ENCODE measurements at regions not wholly inside any gene's neighbourhood (a gene's known extent, or its start where the extent isn't known, plus 50 kb on each side); places are given as distances from the start of the nearest gene placed in this dataset.

GRCh38 chr12:111124183-111124582, 203.8 kb upstream of the MYL2 start:
- no peaks in the 10 kb centered on the region for H3K79me2 ChIP-seq
- H2AFZ ChIP-seq, result no peak overlapping the region
- no peak for TF ChIP-seq CTCF (IDR thresholded peaks at IDR 0.05)
- no peak overlapping the region for H3K27ac ChIP-seq
- H3K4me2 ChIP-seq (ENCODE audit: low read length), result no peak overlapping the region
- no peak overlapping the region for H3K4me3 ChIP-seq (ENCODE audit: low read depth, low read length)
- no peak overlapping the region for H3K9ac ChIP-seq
- no peaks in the 10 kb centered on the region for H3K36me3 ChIP-seq (ENCODE audit: control insufficient read depth, insufficient read depth, low read length)
- no peaks in the 10 kb centered on the region for H3K9me3 ChIP-seq (ENCODE audit: control insufficient read depth, low read length)
- H3K27me3 ChIP-seq (ENCODE audit: control insufficient read depth, insufficient read depth, low read length), result no peaks in the 10 kb centered on the region
- H3K4me1 ChIP-seq, result no peaks in the 10 kb centered on the region

GRCh38 chr12:111123390-111123789, 203.0 kb upstream of the MYL2 start:
- Histone ChIP-seq H3K79me2 (no peaks in the 10 kb centered on the region), H3K27me3 (ENCODE audit: control insufficient read depth, insufficient read depth, low read length) (no peaks in the 10 kb centered on the region), H3K4me3 (ENCODE audit: low read depth, low read length) (no peak overlapping the region), H3K4me1 (no peaks in the 10 kb centered on the region), H2AFZ (no peak overlapping the region), H3K4me2 (ENCODE audit: low read length) (no peak overlapping the region), H3K36me3 (ENCODE audit: control insufficient read depth, insufficient read depth, low read length) (no peaks in the 10 kb centered on the region), H3K27ac (no peak overlapping the region), H3K9me3 (ENCODE audit: control insufficient read depth, low read length) (no peaks in the 10 kb centered on the region), H3K9ac (no peak overlapping the region)
- TF ChIP-seq CTCF (IDR thresholded peaks at IDR 0.05), result no peak

- TF ChIP-seq CTCF (IDR thresholded peaks at IDR 0.05), result no peak
- no peak overlapping the region for H3K4me3 ChIP-seq (ENCODE audit: low read depth, low read length)
- no peaks in the 10 kb centered on the region for H3K27me3 ChIP-seq (ENCODE audit: control insufficient read depth, insufficient read depth, low read length)
- H3K4me1 ChIP-seq, result no peaks in the 10 kb centered on the region
- no peaks in the 10 kb centered on the region for H3K79me2 ChIP-seq
- H3K36me3 ChIP-seq (ENCODE audit: control insufficient read depth, insufficient read depth, low read length), result no peaks in the 10 kb centered on the region
- no peaks in the 10 kb centered on the region for H3K9me3 ChIP-seq (ENCODE audit: control insufficient read depth, low read length)
- no peak overlapping the region for H2AFZ ChIP-seq
- no peak overlapping the region for H3K4me2 ChIP-seq (ENCODE audit: low read length)
- no peak overlapping the region for H3K9ac ChIP-seq
- no peak overlapping the region for H3K27ac ChIP-seq
Measured at GRCh38 chr12:111122458-111122878, 202.1 kb upstream of the MYL2 start.

- TF ChIP-seq CTCF (IDR thresholded peaks at IDR 0.05), result no peak
- no peak overlapping the region for H2AFZ ChIP-seq
- no peak overlapping the region for H3K27ac ChIP-seq
- no peak overlapping the region for H3K4me2 ChIP-seq (ENCODE audit: low read length)
- no peaks in the 10 kb centered on the region for H3K79me2 ChIP-seq
- no peak overlapping the region for H3K9ac ChIP-seq
- no peaks in the 10 kb centered on the region for H3K36me3 ChIP-seq (ENCODE audit: control insufficient read depth, insufficient read depth, low read length)
- no peaks in the 10 kb centered on the region for H3K9me3 ChIP-seq (ENCODE audit: control insufficient read depth, low read length)
- no peak overlapping the region for H3K4me3 ChIP-seq (ENCODE audit: low read depth, low read length)
- H3K27me3 ChIP-seq (ENCODE audit: control insufficient read depth, insufficient read depth, low read length), result no peaks in the 10 kb centered on the region
- no peaks in the 10 kb centered on the region for H3K4me1 ChIP-seq
Measured at GRCh38 chr12:111121840-111122239, 201.5 kb upstream of the MYL2 start.

- Histone ChIP-seq H3K9me3 (ENCODE audit: control insufficient read depth, low read length) (no peaks in the 10 kb centered on the region), H3K9ac (no peak overlapping the region)
Measured at GRCh38 chr12:111120578-111120977, 200.2 kb upstream of the MYL2 start.

More at GRCh38 chr12:111120578-111120977, 200.2 kb upstream of the MYL2 start:
- Histone ChIP-seq H3K27ac (no peak overlapping the region), H3K79me2 (no peaks in the 10 kb centered on the region), H3K27me3 (ENCODE audit: control insufficient read depth, insufficient read depth, low read length) (no peaks in the 10 kb centered on the region), H3K4me2 (ENCODE audit: low read length) (no peak overlapping the region), H3K36me3 (ENCODE audit: control insufficient read depth, insufficient read depth, low read length) (no peaks in the 10 kb centered on the region), H3K4me3 (ENCODE audit: low read depth, low read length) (no peak overlapping the region), H2AFZ (no peak overlapping the region), H3K4me1 (no peaks in the 10 kb centered on the region)
- no peak for TF ChIP-seq CTCF (IDR thresholded peaks at IDR 0.05)
